Spleen (tissue), 11 donors: ENCODE measurements at regions not wholly inside any gene's neighbourhood (a gene's known extent, or its start where the extent isn't known, plus 50 kb on each side); places are given as distances from the start of the nearest gene placed in this dataset.
"Not testable (repeated sequence)": the region's sequence is repeated elsewhere in the genome, so short reads cannot be mapped to it uniquely, and the experiment has no call there.

Experiments
- DNase-seq: peaks from one replicate; pipeline ENCODE4 v3.0.0-alpha.2; 2020
- H3K27ac ChIP-seq, 8 donors: fragments of 200-600 bp; sonication (generic) in 7 of 8; 1 replicate in 4 of 8; 2 replicates in 4 of 8; pipeline versions ENCODE4 v1.5.0 to v1.8.0; 2016 to 2021; ENCODE audit warnings: inconsistent platforms in 4 of 8, mild to moderate bottlenecking in 4 of 8, moderate library complexity in 1 of 8
- H3K27me3 ChIP-seq, 7 donors: fragments of 200-600 bp; sonication (generic) in 6 of 7; replicated peaks in 1 of 7; 1 replicate in 4 of 7; 2 replicates in 3 of 7; pipeline versions ENCODE4 v1.5.0 to v1.8.0; 2016 to 2021; ENCODE audit warnings: inconsistent platforms in 3 of 7, mild to moderate bottlenecking in 1 of 7
- H3K36me3 ChIP-seq, 6 donors: fragments of 200-600 bp; sonication (generic) in 5 of 6; 1 replicate in 4 of 6; 2 replicates in 2 of 6; pipeline versions ENCODE4 v1.5.0 to v1.8.0; 2016 to 2021; ENCODE audit warnings: inconsistent platforms in 2 of 6
- H3K4me1 ChIP-seq, 6 donors: fragments of 200-600 bp; sonication (generic) in 5 of 6; 1 replicate in 3 of 6; 2 replicates in 3 of 6; pipeline versions ENCODE4 v1.5.0 to v1.8.0; 2016 to 2021; ENCODE audit warnings: inconsistent platforms in 3 of 6
- H3K4me3 ChIP-seq, 8 donors: fragments of 200-600 bp; sonication (generic) in 7 of 8; 1 replicate in 4 of 8; 2 replicates in 4 of 8; pipeline versions ENCODE4 v1.5.0 to v1.8.0; 2016 to 2021; ENCODE audit warnings: inconsistent platforms in 4 of 8, mild to moderate bottlenecking in 4 of 8, moderate library complexity in 2 of 8
- H3K9me3 ChIP-seq, 8 donors: fragments of 200-600 bp; sonication (generic) in 7 of 8; 1 replicate in 4 of 8; 2 replicates in 4 of 8; pipeline versions ENCODE4 v1.5.0 to v1.8.0; 2016 to 2021; ENCODE audit warnings: inconsistent platforms in 4 of 8
- POLR2A ChIP-seq, 3 donors: fragments of 450-650 bp; IDR thresholded peaks; one replicate each; pipeline ENCODE4 v1.5.1; 2017; ENCODE audit warnings: antibody characterized with exemption in 3 of 3, mild to moderate bottlenecking in 1 of 3
- POLR2AphosphoS5 ChIP-seq, 3 donors: sonication (generic); formaldehyde crosslinking; IDR thresholded peaks; one replicate each; pipeline ENCODE4 v1.5.1; 2017; ENCODE audit warnings: antibody characterized with exemption in 3 of 3
- WGBS, 5 donors: extraction: QIAGEN DNeasy Blood & Tissue Kit in 3 of 5; methylation state at CpG; one replicate each; pipeline versions ENCODE4 v1.1.5 to v1.1.7; 2013 to 2018; 5-methylcytosine and 5-hydroxymethylcytosine counted together
- intact Hi-C: fragments of 100-400 bp; cut with DNase I; formaldehyde crosslinking; loops from one replicate; pipeline ENCODE4 v1.15.0; 2023; ENCODE audit warnings: low total_unique reads
- TF ChIP-seq, protein P1 (sequence below), 11 experiments: fragments of 200-600 bp in 7 of 11; fragments of 450-650 bp in 4 of 11; sonication (generic) in 4 of 11; IDR thresholded peaks in 8 of 11; conservative IDR thresholded peaks in 3 of 11; 1 replicate in 7 of 11; 2 replicates in 4 of 11; pipeline versions ENCODE4 v1.4.0 to v1.8.0; 2016 to 2021; ENCODE audit warnings: antibody characterized with exemption in 11 of 11, inconsistent platforms in 4 of 11, mild to moderate bottlenecking in 1 of 11
- donor health status: healthy with polysubstance abuse.
- donor health status: DM: no; HTN: no; CAD: no; lungs with moderate emphysema.
- donor health status: DM: no; HTN: no; CAD: no.
- donor health status: Bipolar disorder and iron deficiency.
- donor health status: healthy.
- donor health status: DM: no; HTN: no; CAD: no.
- donor health status: DM: yes; HTN: yes; CAD: no.

DNA sequence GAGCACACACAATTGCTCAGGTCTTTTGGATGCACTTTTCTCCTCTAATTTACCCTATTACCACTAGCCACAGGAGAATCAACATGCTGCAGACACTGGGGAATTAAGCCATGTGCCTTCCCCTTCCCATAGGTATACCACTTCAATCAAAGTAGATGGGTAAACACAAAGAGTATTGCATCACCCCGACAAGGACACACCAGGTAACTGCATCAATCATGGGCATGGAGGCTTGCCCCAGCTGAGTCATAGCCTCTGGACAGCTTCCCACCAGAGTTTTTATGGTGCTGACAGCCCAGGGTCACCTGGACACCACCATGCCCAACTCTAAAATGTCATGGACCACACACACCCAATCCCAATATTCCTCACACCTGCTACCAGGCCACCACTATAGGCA, 197.2 kb upstream of the AR start:
- no peaks in the 10 kb centered on the region for H3K9me3 ChIP-seq
- H3K36me3 ChIP-seq = no peaks in the 10 kb centered on the region
- no peak for DNase-seq

DNA sequence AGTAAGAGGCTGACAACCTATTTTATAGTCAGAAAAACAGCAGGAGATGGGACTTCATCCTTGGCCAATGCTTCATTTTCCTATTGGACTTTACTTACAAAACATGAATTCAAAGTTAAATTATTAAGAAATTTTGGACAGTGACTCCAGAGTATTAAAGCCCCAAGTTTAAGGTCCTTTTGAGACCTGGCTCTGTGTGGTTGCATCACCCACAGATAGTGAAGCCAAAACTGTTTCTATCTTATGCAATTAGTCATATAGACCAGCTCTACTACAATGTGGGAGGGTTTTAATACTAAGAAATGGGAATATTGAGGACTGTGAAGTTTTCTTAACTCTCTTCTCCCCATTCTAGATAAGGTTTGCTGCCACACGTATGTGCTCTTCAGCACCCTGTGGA, 196.7 kb upstream of the AR start:
- Histone ChIP-seq H3K27me3 (no peaks in the 10 kb centered on the region), H3K4me3 (no peak overlapping the region), H3K9me3 (no peaks in the 10 kb centered on the region), H3K27ac (no peak overlapping the region), H3K4me1 (no peaks in the 10 kb centered on the region), H3K36me3 (no peaks in the 10 kb centered on the region)
- WGBS, 5 donors = 83 to 100% (median 85%) methylated on average over 1 of the region's 1 CpG
- no peak for TF ChIP-seq POLR2A (IDR thresholded peaks at IDR 0.05)
- TF ChIP-seq POLR2AphosphoS5 (IDR thresholded peaks at IDR 0.05) = no peak
- TF ChIP-seq, protein P1, sequence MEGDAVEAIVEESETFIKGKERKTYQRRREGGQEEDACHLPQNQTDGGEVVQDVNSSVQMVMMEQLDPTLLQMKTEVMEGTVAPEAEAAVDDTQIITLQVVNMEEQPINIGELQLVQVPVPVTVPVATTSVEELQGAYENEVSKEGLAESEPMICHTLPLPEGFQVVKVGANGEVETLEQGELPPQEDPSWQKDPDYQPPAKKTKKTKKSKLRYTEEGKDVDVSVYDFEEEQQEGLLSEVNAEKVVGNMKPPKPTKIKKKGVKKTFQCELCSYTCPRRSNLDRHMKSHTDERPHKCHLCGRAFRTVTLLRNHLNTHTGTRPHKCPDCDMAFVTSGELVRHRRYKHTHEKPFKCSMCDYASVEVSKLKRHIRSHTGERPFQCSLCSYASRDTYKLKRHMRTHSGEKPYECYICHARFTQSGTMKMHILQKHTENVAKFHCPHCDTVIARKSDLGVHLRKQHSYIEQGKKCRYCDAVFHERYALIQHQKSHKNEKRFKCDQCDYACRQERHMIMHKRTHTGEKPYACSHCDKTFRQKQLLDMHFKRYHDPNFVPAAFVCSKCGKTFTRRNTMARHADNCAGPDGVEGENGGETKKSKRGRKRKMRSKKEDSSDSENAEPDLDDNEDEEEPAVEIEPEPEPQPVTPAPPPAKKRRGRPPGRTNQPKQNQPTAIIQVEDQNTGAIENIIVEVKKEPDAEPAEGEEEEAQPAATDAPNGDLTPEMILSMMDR (IDR thresholded peaks at IDR 0.05 in 8 of 11, conservative IDR thresholded peaks at IDR 0.05 in 3 of 11) = no peak
- no peak for DNase-seq
- intact Hi-C loops = no loop called here

More for the DNA sequence above, 197.2 kb upstream of the AR start:
- intact Hi-C loops = no loop called here
- H3K27ac ChIP-seq = no peak overlapping the region
- no peak for TF ChIP-seq POLR2A (IDR thresholded peaks at IDR 0.05)
- TF ChIP-seq, protein P1 (IDR thresholded peaks at IDR 0.05 in 8 of 11, conservative IDR thresholded peaks at IDR 0.05 in 3 of 11) = no peak
- TF ChIP-seq POLR2AphosphoS5 (IDR thresholded peaks at IDR 0.05) = no peak
- H3K4me3 ChIP-seq = no peak overlapping the region
- H3K27me3 ChIP-seq = no peaks in the 10 kb centered on the region
- no peaks in the 10 kb centered on the region for H3K4me1 ChIP-seq
- WGBS, 5 donors = 72 to 93% (median 82%) methylated on average over 1 of the region's 1 CpG; no CpG with 5 or more reads in 1 of the 5 donors

- intact Hi-C loops = no loop called here
- Histone ChIP-seq H3K4me1 (no peaks in the 10 kb centered on the region), H3K36me3 (no peaks in the 10 kb centered on the region), H3K9me3 (no peaks in the 10 kb centered on the region), H3K4me3 (no peak overlapping the region), H3K27me3 (no peaks in the 10 kb centered on the region), H3K27ac (no peak overlapping the region)
- WGBS, 5 donors = 14 to 23% (median 18%) methylated on average over 2 of the region's 2 CpGs
- no peak for DNase-seq
- TF ChIP-seq POLR2AphosphoS5 (IDR thresholded peaks at IDR 0.05) (no peak), POLR2A (IDR thresholded peaks at IDR 0.05) (no peak)
- TF ChIP-seq, protein P1 (IDR thresholded peaks at IDR 0.05 in 8 of 11, conservative IDR thresholded peaks at IDR 0.05 in 3 of 11) = no peak
Observed at GRCh38 chrX:67351411-67351810, 192.4 kb upstream of the AR start.

DNA sequence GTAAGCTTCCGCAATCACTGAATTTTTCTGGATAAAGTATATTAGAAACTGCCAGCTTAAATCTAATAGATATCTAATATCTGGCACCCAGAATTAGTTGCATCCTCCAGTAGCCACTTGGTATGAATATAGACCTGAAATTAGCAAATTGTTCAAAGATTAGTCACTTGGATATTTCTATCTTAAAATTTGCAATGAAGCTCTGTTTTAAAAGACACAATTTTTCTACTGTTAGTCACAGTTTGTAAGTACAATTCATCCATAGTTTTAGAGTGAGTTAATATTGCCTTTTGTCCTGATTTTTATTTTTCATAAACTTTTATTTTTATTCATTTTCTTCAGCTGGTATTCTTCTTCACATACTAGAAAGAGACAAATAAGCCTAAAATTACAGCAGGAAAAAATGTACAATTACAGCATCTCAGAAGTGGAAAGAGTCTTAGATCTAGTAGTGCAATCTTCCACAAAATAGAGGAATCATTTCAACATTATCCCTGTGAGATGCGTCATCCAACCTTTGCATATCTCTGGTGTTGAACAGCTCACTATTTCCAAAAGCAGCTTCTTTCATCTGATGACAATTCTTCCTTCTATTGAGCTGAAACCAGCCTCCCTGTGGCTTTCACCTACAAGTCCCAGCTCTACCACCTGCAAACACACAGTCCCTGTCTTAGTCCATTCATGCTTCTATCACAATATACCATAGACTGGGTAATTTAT, 190.0 kb upstream of the AR start:
- Histone ChIP-seq H3K4me3 (no peak overlapping the region), H3K27ac (no peak overlapping the region)
- intact Hi-C loops = no loop called here

DNA sequence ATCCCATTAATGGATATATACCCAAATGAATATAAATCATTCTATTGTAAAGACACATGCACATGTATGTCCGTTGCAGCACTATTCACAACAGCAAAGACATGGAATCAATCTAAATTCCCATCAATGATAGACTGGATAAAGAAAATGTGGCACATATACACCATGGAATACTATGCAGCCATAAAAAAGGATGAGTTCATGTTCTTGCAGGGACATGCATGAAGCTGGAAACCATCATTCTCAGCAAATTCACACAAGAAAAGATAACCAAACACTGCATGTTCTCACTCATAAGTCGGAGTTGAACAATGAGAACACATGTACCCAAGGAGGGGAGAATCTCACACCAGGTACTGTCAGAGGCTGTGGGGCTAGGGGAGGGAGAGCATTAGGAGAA, 182.6 kb upstream of the AR start:
- H3K9me3 ChIP-seq = peaks cover 0 to 34% (median 2%) of the 10 kb centered on the region in 8 donors
- DNase-seq, intact Hi-C loops, H3K4me1 ChIP-seq, H3K4me3 ChIP-seq, H3K27me3 ChIP-seq, H3K27ac ChIP-seq, H3K36me3 ChIP-seq: not testable (repeated sequence)
- WGBS, 5 donors = 70 to 93% (median 79%) methylated on average over 2 of the region's 2 CpGs

More for the DNA sequence above, 190.0 kb upstream of the AR start:
- Histone ChIP-seq H3K4me1 (no peaks in the 10 kb centered on the region), H3K36me3 (no peaks in the 10 kb centered on the region), H3K27me3 (peaks cover 0 to 3% (median 0%) of the 10 kb centered on the region in 7 donors), H3K9me3 (no peaks in the 10 kb centered on the region)
- TF ChIP-seq, protein P1 (IDR thresholded peaks at IDR 0.05 in 8 of 11, conservative IDR thresholded peaks at IDR 0.05 in 3 of 11) = no peak
- TF ChIP-seq POLR2AphosphoS5 (IDR thresholded peaks at IDR 0.05) (no peak), POLR2A (IDR thresholded peaks at IDR 0.05) (no peak)
- WGBS, 5 donors = 91 to 100% (median 92%) methylated on average over 2 of the region's 2 CpGs
- DNase-seq = no peak
